ENCODE measurements at regions not wholly inside any gene's neighbourhood (a gene's known extent, or its start where the extent isn't known, plus 50 kb on each side); places are given as distances from the start of the nearest gene placed in this dataset.

DNA sequence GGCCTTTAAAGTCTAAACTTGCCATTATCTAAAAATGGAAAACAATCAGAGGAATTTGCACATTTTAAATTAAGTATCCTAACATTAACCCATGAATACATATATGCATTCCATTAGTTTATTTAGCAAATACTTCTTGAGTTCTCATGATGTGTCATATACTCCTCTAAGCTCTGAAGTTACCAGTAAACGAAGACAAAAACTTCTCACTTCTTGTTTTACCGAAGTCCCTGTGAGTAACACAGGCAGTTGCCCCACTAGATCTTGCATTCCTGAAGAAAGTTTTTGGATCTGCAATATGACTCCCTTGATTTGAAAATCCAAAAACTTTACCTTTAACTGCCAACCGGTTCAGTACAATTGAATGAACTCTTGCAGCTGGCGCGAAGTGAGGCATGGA is 439.0 kb upstream of the MPDZ start:
- no peak for DNase-seq (ENCODE audit: low read depth in 2 of 2)

DNA sequence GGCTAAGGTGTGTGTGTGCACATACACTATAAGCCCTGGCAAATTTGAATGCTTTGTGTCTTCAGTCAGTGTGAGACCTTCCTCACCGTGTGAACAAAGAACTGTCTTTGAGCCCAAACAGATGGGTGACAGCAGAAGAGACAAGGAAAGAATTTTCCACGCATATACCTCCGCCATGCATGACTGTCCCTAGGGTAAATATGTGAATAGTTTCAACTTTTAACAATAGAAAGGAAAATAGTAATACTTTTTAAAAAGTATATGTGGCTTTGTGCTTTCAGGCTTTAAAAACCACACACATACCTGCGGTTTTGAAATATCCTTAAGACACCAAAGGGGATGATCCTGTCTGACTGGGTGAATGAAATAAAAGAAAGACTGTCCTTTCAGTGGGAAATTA is 438.6 kb upstream of the MPDZ start:
- DNase-seq (ENCODE audit: low read depth in 2 of 2): no peak

DNA sequence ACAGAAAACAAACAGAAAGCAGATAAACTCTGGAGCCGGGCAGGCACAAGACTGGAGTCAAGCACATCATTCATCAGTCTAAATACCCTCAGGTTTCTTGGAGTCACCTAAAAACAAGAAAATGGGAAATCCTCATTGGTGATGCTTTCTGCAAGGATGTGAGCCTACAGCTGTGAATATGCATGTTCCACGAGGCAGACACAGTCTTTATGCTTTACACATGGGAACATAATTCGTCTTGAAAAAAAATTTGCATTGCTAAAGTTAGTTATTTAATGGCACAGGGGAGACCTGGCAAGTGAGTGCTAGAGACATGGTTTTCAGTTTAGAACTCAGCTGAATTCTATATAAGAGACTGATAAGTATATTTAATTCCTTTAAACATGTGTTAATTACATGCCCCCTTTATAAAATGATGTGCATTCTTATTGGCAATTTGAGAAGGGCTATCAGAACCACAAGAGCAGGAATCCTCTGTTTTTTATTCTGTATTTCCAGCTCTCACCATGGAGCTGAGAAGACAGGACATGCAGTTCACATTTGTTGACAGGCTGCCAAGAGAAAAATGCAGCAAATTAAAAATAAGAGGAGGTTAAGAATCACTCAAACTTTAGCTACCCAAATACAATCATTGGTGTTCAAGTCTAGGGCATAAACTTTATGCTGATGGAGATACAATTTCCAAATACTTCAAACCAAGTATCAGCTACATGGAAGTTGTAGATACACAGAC is 438.0 kb upstream of the MPDZ start:
- DNase-seq (ENCODE audit: low read depth in 2 of 2): peak; percentile 17 to 48

DNA sequence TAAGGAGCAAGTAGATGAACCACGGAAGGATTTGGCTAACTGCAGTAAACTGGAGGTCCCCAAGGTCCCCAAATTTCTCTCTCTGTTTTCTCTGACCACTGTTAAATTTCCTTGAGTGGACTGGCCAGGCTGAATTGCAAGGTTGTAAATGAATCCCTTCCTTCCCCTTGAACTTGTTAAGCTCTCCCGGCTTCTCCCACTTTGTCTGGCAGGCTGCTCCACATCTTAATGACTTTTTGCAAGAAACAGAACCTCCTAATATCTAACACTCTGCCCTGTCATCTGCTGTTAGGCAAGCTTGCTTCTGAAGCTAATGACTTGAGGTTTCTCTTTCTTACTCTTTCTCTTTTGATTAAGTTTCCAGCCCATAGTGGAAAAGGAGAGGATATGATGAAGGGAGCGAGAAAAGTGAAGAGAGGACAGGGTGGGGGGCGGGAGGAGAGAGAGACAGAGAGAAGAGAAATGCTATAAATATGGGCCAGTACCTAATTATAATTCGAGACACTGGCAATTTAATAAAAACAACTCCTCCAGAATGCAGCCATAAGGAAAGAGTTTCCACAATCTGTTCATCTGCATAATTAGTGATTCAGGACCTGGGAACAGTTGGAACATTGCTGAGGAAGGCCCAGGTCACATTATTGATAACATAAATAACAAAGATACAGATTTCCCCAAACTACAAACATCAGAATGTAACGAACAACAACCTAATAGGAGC is 437.3 kb upstream of the MPDZ start:
- DNase-seq (ENCODE audit: low read depth in 2 of 2): no peak

DNA sequence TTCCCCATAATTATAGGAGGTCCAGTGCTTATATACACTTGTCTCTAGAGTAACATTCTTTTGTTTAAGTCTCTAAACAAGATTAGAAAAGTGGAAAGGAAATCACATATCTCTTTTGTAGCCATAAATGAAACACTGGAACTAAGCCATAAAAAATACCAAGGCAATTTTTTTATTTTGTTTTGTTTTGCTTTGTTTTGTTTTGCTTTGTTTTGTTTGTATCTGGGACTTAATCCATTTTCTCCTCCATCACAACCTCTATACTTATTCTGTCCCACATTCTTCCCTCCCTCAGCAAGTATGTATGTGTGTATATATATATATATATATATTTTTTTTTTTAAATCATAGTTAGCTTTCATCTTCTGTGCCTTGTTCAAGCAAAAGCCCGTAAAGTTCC is 436.6 kb upstream of the MPDZ start:
- DNase-seq (ENCODE audit: low read depth in 2 of 2): no peak

DNA sequence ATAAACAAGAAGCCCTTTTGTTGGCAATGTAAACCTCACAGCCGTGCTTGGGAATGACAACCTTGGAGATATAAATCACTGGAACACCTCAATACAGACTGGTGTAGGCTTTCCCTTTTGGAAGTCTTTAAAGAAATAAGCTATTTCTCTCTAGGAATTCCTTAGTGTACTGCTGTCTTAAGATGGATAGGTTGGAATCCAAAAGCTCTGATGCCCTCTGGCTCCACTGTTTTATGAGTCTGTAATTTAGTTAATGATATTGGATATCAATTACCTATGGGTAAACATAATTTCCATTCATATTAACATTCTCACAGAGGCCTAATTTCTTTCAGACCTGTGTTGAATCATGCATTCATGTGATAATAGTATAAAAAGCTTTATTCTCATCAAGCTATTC is 435.9 kb upstream of the MPDZ start:
- no peak for DNase-seq (ENCODE audit: low read depth in 2 of 2)

DNA sequence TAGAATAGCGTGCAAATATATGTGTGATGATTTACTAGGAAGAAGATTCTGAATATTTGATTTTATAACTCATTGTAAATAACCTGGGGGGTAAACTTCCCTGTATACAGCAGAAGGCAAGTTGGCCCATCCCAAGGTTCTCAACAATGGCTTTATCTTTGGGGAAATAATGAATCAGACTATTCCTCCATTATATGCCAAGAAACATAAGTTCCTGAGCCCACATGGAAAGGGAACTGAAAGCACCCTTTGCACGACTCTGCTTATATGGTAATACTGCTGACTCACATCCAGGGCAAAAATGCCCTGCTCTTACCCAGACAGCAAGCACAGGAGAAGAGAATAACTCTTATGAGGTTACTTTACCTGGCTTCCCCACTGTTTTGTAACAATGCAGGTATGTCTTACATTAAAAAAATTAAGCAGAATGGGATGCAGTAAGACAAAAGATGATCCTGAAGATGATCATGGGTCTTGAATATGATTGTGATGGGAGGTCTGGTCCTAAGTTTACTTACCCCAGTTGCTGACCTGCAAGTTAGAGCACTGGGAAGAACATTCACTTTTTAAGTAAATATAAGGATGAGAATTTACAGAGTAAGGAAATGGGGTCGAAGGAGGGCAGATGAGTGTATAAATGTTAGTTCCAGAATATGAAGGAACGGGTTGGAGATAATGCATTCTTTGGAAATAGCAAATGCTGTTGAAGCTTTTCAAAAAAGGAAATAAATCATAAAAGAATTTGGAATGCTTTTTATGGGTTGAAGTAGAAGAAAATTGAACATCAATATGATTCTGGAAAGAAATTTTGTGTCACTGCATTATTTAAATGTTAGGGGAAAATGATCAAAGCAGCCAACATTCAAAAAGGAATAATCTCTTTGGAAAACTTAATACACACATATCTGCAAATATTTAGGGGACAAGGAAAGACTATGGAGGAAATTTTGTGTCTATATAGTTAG is 428.4 kb upstream of the MPDZ start:
- peak; percentile 68 to 97 for DNase-seq (ENCODE audit: low read depth in 2 of 2)

DNA sequence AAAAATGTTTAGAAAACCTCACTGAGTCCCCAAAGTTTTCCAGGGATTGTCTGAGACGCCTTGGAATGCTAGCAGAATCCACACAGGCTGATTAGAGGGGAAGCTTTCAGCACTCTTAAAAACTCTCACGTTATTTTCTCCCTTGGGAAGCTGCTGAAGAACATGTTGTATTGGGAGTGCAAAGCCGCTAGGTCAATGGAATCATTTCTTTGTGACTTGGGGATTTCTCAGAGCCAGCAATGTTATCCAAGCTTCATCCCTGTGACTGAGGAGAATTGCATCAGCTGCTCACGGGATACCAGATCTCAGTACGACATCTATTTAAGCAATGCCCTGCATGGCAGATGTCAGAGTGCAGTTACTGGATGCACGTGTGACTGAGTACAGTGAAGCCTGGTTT is 426.4 kb upstream of the MPDZ start:
- peak in 1 of 2 donors; percentile 74 for DNase-seq (ENCODE audit: low read depth in 2 of 2)

DNA sequence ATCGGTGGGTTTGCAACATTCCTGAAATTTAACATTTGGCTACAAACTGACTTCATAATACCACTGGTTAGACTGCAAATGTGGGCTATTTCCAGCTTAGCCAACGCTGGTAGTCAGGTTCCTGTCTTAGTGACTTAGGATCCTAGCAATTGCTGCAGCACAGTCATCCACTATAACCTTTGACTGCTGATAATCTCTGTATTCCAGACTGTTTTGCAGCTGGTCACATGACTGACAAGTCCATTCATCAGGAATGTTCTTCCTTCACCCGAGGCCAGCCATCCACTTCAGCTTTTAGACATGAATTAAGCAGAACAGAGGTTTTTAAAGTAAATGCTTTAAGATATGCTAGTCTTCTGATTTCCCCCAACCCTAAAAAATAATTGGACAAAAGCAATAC is 425.9 kb upstream of the MPDZ start:
- DNase-seq (ENCODE audit: low read depth in 2 of 2): peak in 1 of 2 donors; percentile 70

DNA sequence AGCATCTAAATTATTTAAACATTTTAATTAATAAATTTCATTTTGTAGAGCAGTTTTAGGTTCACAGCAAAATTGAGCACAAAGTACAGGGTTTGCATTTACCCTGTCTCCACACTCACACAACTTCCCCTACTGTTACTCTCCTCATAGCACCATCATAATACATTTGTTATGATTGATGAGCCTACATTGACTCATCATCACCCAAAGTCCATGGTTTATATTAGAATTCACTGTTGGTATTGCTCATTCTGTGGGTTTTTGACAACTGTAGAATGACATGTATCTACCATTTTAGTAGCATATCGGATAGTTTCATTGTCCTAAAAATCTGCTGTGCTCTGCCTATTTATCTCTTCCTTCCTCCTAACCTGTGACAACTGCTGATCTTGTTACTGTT is 411.1 kb upstream of the MPDZ start:
- DNase-seq (ENCODE audit: low read depth in 2 of 2): no peak

DNA sequence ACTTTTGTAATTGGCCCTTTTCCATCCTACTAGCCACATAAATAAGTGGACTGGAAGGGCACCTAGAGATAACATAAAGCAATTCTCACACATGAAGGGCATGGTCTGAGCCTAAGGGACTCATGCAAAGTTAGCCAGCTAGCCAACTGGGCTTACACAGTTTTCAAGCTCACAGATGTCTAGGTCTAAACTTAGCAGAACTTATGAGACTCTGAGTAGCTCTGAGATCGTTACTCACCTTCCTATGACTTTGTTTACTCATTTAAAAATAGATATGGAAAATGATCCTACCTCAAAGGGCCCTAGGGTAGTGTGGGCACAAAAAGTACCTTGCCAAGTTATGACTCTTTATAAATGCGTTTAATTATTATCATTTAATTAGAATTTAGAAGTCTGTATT is 410.4 kb upstream of the MPDZ start:
- peak in 1 of 2 donors; percentile 36 for DNase-seq (ENCODE audit: low read depth in 2 of 2)

DNA sequence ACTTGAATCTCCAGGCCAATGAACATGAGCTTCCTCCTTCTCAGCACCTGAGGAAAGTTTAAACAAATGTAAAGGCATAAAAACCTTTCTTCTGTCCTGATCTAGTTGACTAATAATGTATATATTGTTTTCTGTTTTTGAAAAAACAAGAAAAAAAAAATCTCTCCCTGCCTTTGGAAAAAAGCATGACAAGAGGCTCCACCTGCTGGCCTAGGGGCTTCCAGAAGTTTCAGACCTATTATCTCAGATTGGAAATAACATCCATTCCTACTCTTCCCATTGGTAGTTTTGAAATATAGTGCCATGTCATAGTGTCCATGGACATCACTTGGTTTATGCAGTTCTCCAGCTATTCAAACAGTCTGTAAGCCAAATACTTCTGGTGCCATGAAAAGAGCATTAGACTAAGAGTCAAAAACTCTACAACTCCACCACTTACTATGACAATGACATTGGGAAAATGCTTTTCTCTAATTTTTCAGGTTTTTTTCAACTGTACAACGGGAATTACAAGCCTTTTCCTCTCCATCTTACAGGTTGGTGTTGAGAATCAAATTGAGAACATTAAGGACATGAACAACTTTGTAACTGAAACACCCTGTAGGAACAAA is 409.6 kb upstream of the MPDZ start:
- peak; percentile 64 to 76 for DNase-seq (ENCODE audit: low read depth in 2 of 2)

DNA sequence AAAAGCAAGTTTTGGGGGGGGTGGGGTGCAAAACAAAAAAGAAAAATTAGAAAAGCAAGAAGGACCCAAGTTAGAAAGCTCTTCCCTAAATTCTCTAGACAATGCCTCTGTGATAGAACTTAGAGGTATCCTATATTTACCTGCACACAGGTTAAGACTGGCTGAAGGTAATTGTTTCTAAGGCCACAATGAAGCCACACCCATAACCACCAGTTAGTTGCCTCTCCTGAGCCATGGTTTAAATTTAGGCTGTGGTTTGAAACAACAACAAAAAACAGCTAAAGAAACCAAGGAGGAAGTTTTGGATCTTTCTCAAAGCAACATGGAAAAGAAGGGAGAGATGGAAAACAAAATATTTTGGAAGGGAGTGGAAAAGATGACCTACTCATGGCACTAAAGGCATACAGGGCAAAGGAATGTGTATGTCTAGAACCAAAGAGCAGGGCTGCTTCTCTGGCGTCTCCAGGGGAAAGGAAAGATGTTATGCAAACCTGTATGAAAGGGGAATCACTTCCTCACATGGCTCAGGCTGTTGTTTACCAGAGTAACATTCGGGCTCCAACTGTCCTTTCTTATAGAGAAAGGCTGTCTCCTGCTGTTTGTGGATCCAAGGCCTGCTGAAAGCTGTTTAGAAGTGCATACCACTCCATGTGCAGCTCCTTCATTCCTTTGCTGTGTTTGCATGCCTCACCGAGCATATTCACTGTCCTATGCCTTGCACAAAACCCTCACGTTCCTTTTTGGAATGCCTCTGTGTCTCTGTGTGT is 408.9 kb upstream of the MPDZ start:
- peak; percentile 10 to 49 for DNase-seq (ENCODE audit: low read depth in 2 of 2)

DNA sequence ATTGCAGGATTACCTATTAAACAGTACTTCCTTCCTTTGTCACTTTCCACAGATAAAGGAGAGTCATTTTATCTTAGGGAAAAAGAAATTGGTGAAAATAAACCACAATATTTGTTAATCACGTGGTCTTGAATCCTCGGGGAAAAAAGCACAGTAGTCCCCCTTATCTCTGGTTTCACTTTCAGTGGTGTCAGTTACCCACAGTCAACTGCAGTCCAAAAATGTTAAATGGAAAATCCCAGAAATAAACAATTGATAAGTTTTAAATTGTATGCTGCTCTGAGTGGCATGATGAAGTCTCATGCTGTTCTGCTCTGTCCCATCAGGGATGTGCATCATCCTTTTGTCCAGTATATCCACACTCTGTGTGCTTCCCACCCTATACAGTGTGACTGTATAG is 405.2 kb upstream of the MPDZ start:
- peak in 1 of 2 donors; percentile 12 for DNase-seq (ENCODE audit: low read depth in 2 of 2)

DNA sequence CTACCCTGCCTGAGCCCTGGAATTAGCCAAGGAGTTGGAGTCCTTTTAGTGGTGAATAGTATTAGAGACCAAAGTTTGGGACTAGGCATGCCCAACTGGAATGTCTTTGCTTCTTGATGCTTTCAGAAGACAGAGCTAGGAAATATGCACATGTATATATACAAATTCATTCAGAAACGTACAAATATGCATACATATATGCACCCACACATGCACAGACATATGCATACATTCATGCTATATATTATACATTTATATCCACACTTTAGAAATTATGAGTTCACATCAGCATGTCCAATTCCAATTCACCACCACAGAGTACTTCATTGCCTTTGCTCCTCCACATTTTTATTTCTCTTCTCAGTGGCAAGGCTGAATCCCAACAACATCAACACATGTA is 398.3 kb upstream of the MPDZ start:
- no peak for DNase-seq (ENCODE audit: low read depth in 2 of 2)

DNA sequence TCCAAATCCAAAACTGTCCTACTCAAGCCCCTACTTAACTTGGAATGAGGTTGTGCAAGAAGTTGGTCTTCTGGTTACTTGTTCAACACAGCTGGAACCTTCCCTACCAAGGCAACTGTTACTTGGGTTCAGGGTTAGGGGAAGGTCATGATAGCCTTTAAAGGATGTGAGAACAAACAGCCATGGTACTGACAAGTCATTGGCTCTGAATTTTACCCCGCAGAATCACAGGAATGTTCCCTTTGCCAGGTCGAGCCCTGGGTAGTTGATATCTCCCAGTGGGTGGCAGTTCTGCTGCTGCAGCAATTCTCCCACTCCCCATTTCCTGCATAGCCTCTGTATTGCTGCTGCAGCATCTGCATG is 396.1 kb upstream of the MPDZ start:
- DNase-seq (ENCODE audit: low read depth in 2 of 2): no peak

DNA sequence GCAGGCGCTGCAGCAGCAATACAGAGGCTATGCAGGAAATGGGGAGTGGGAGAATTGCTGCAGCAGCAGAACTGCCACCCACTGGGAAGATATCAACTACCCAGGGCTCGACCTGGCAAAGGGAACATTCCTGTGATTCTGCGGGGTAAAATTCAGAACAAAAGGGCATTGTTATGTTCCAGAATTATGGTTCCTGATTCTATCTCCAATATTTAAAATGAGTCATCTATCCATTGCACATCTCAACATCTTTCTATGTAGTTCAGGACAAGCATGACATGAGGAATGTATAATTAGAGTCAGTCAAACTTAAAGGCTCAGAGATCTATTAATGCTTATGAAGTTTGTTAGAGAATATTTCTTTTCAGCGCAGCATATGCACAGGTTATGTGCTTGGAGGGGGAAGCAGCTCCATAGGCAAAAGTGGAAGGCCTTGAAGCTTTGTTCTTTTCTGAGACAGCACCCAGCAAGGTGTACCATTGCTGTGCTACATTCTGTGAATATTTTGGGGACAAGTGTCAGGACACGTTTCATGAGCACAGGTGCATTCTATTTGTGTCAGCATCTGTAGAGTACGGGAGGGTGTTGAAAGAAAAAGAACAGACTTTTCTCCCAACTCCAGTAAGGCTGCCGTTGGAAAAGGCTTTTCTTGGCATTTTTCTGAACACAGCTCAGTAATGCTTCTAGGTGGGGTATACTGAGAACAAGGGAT is 395.6 kb upstream of the MPDZ start:
- DNase-seq (ENCODE audit: low read depth in 2 of 2): peak; percentile 14 to 35

DNA sequence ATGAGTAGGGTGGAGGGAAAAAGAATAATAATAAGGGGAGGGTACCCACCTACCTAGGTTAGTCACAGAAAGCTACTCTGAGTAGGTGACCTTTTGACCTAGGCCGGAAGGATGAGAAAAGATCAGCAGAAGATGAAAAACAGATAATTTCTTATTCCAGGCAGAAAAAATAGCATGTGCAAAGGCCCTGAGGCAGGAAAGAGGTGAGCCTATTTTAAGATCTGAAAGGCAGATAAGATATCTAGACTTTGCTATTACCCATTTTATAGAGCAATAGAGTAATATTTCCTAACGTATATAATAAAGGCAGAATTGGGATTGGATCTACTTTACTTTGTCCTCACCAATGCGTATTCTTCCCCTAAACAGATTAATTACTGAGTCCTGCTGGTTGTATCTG is 393.9 kb upstream of the MPDZ start:
- DNase-seq (ENCODE audit: low read depth in 2 of 2): no peak

DNA sequence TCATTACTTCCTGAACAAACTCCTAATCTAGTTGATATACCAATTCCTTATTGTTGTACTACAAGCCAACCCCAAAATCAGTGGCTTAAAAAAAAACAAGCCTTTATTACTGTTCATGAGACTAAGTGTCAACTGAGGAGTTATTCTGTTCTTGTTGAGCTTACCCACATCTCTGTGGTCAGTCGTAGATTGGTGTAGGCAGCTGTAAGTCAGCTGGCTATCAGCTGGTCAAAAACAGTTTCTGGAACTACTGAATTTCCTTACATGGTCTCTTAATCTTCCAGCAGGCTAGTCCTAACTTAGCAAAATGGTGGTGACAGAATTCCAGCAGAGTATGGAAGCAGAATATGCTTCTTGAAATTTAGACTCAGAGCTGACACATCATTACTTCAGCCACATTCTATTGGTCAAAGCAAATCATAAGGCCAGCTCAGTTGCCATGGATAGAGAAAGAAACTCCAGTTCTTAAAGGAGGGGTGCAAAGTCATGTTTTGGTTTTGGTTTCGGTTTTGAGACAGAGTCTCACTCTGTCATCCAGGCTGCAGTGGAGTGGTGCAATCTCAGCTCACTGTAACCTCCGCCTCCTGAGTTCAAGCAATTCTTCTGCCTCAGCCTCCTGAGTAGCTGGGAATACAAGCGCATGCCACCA is 386.1 kb upstream of the MPDZ start:
- DNase-seq (ENCODE audit: low read depth in 2 of 2): no peak

DNA sequence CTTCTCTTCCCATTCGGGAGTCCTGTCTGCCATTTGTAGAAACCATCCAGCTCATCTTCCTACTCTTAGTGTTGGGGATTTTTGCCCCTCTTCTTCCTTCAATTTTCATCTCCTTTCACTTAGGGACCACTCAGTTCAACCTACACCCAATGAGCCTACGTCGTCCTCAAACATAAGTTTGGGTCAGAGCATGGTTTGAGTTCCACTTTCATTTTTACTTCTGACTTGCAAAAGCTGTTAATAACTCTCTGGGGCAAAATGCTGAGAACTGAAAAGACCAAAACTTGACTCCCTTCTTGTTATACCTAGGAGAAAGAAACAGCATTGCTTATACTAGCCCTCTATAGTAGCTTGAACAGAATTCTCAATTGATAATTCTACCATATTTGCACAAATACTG is 381.5 kb upstream of the MPDZ start:
- DNase-seq (ENCODE audit: low read depth in 2 of 2): no peak

Measured in dermis microvascular lymphatic vessel endothelial cell (primary cell).